Pancreas (tissue), 10 donors: ENCODE measurements at regions not wholly inside any gene's neighbourhood (a gene's known extent, or its start where the extent isn't known, plus 50 kb on each side); places are given as distances from the start of the nearest gene placed in this dataset.
A peak's percentile ranks its signal among the peaks of the same experiment; 100 is the strongest.

Experiments used
- ATAC-seq, 4 donors: fragments of 200-7000 bp; cut with Tn5 transposase; one replicate each; pipeline versions ENCODE4 v1.8.0 to v1.9.1; 2020; ENCODE audit warnings: mild to moderate bottlenecking in 4 of 4, moderate library complexity in 4 of 4
- DNase-seq, 6 donors: peaks; one replicate each; pipeline ENCODE4 v3.0.0-alpha.2; 2020
- FAIRE-seq: peaks from 2 replicates; lab custom pipeline; 2012; peaks lifted over from hg19 to GRCh38; lab: Jason Lieb, UNC
- H3K27ac ChIP-seq, 4 donors: fragments of 200-600 bp; sonication (generic); 1 replicate in 3 of 4; 2 replicates in 1 of 4; pipeline versions ENCODE4 v1.5.0 to v1.8.0; 2020
- H3K27me3 ChIP-seq, 4 donors: fragments of 200-600 bp; one replicate each; pipeline ENCODE4 v1.8.0; 2021
- H3K36me3 ChIP-seq, 3 donors: fragments of 200-600 bp; sonication (generic) in 1 of 3; one replicate each; pipeline versions ENCODE4 v1.5.0 to v1.8.0; 2020 to 2021
- H3K4me1 ChIP-seq, 3 donors: fragments of 200-600 bp; one replicate each; pipeline ENCODE4 v1.8.0; 2021
- H3K4me3 ChIP-seq, 4 donors: fragments of 200-600 bp; sonication (generic) in 2 of 4; one replicate each; pipeline versions ENCODE4 v1.5.0 to v1.8.0; 2020 to 2021
- H3K9me3 ChIP-seq, 4 donors: fragments of 200-600 bp; one replicate each; pipeline ENCODE4 v1.8.0; 2021
- WGBS, 2 donors: extraction: QIAGEN DNeasy Blood & Tissue Kit; methylation state at CpG; one replicate each; pipeline ENCODE4 v1.1.7; 2013; 5-methylcytosine and 5-hydroxymethylcytosine counted together
- intact Hi-C, 3 donors: fragments of 100-400 bp; cut with DNase I; formaldehyde crosslinking; loops; one replicate each; pipeline versions ENCODE4 v1.11.1 to v1.14.2; 2022
- TF ChIP-seq, protein P1 (sequence below), 4 donors: fragments of 200-600 bp; sonication (generic) in 3 of 4; IDR thresholded peaks; one replicate each; pipeline versions ENCODE4 v1.5.0 to v1.8.0; 2021; ENCODE audit warnings: antibody characterized with exemption in 4 of 4
- donor health status: healthy with polysubstance abuse.
- donor health status: DM: no; HTN: no; CAD: no; lungs with moderate emphysema.
- donor health status: DM: no; HTN: no; CAD: no.
- donor health status: control.
- donor health status: control.
- donor health status: Bipolar disorder and iron deficiency.
- donor health status: DM: yes; HTN: yes; CAD: no.
- donor health status: DM: no; HTN: no; CAD: no.
- donor health status: DM: no; HTN: no; CAD: no.
- donor health status: DM: yes; HTN: yes; CAD: no.

DNA sequence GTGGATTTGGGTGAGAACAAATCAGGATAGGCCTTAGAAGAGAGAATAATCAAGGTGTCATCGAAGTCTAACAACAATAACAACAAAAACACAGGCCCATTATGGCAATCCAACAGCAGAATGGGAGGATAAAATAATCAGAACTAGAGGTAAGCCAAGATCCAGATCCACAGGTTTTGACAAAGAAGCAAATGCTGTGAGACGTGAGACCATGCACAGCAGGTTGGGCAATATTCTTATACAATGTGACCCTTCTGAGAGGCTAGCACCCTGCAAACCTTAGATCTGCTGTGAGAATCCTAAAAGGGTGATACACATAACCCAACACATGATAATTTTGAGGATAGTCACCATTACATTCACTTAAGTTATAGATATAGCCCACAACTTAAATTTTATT is 352.9 kb downstream of the CDH10 start:
- Histone ChIP-seq H3K9me3 (no peaks in the 10 kb centered on the region), H3K4me3 (no peak overlapping the region), H3K4me1 (no peaks in the 10 kb centered on the region), H3K27me3 (no peaks in the 10 kb centered on the region), H3K36me3 (no peaks in the 10 kb centered on the region), H3K27ac (no peak overlapping the region)
- ATAC-seq = no peak
- intact Hi-C loops = no loop called here
- TF ChIP-seq, protein P1, sequence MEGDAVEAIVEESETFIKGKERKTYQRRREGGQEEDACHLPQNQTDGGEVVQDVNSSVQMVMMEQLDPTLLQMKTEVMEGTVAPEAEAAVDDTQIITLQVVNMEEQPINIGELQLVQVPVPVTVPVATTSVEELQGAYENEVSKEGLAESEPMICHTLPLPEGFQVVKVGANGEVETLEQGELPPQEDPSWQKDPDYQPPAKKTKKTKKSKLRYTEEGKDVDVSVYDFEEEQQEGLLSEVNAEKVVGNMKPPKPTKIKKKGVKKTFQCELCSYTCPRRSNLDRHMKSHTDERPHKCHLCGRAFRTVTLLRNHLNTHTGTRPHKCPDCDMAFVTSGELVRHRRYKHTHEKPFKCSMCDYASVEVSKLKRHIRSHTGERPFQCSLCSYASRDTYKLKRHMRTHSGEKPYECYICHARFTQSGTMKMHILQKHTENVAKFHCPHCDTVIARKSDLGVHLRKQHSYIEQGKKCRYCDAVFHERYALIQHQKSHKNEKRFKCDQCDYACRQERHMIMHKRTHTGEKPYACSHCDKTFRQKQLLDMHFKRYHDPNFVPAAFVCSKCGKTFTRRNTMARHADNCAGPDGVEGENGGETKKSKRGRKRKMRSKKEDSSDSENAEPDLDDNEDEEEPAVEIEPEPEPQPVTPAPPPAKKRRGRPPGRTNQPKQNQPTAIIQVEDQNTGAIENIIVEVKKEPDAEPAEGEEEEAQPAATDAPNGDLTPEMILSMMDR (IDR thresholded peaks at IDR 0.05) = no peak
- DNase-seq = no peak
- 52 to 71% methylated on average over 2 of the region's 2 CpGs for WGBS, 2 donors
- FAIRE-seq = no peak

DNA sequence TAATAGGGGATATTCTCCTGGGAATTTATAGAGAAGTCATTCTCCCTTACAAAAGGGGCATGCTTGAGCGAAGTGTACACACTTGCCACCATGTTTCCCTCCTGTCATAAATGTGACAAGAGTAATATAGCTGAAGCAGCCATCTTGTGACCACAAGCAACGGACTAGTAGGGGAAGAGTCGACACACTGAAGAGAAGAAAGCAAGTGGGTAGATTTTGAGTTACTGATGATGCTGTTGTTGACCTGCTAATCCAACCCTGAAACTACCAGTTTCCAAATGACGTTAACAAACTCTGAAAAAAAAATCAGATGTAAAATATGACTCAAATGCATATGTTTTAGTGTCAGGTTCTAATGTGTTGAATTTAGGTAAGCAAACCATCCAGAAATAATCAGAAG is 350.4 kb downstream of the CDH10 start:
- no peaks in the 10 kb centered on the region for H3K9me3 ChIP-seq
- DNase-seq = no peak
- no peak overlapping the region for H3K27ac ChIP-seq
- no peaks in the 10 kb centered on the region for H3K36me3 ChIP-seq
- 62 to 71% methylated on average over 4 of the region's 4 CpGs for WGBS, 2 donors
- ATAC-seq = no peak
- FAIRE-seq = no peak
- TF ChIP-seq, protein P1 (IDR thresholded peaks at IDR 0.05) = no peak
- intact Hi-C loops = no loop called here
- no peaks in the 10 kb centered on the region for H3K4me1 ChIP-seq
- no peaks in the 10 kb centered on the region for H3K27me3 ChIP-seq
- no peak overlapping the region for H3K4me3 ChIP-seq

DNA sequence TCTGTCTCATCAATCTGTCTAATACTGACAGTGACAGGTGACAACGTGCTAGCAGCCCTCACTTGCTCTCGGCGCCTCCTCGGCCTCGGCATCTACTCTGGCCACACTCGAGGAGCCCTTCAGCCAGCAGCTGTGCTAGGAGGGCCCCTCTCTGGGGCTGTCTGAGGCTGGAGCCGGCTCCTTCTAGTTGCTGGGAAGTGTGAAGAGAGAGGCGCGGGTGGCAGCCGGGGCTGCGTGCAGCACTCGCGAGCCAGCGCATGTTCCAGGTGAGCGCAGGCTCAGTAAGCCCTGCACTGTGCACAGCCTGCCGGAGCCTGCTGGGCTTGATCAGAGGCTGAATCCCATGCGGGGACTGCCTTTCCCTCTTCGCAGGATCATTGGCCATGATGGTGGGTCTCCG is 330.7 kb downstream of the CDH10 start:
- ATAC-seq (no peak), FAIRE-seq (no peak), DNase-seq (peak in 1 of 6 donors; percentile 39)
- no peaks in the 10 kb centered on the region for H3K36me3 ChIP-seq
- TF ChIP-seq, protein P1 (IDR thresholded peaks at IDR 0.05) = no peak
- WGBS, 2 donors = 80 to 87% methylated on average over 19 of the region's 19 CpGs
- H3K4me1 ChIP-seq = no peaks in the 10 kb centered on the region
- intact Hi-C loops = no loop called here
- no peak overlapping the region for H3K4me3 ChIP-seq
- H3K27ac ChIP-seq = no peak overlapping the region
- H3K27me3 ChIP-seq = no peaks in the 10 kb centered on the region
- no peaks in the 10 kb centered on the region for H3K9me3 ChIP-seq

DNA sequence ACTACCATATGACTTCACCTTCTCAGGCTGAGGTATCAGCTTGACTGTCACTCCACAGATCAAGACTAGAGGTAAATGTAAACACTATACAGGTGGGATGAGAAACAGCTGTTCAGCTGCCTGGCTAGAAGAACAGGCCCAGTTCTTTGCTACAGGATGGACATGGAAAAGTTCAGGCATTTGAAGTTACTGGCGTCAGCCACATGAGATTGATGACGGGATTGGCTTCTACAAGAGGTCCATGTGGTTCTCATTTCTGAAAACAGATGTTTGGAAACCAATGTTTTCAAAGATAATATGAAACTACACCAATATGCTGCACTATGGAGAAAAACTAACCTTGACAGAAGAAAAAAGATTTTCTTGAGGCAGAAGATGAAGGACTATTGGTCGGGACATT is 324.1 kb downstream of the CDH10 start:
- no peak overlapping the region for H3K27ac ChIP-seq
- H3K9me3 ChIP-seq = no peaks in the 10 kb centered on the region
- H3K4me1 ChIP-seq = no peaks in the 10 kb centered on the region
- no peak for ATAC-seq
- 56 to 75% methylated on average over 3 of the region's 3 CpGs for WGBS, 2 donors
- TF ChIP-seq, protein P1 (IDR thresholded peaks at IDR 0.05) = no peak
- no peak for FAIRE-seq
- H3K27me3 ChIP-seq = no peaks in the 10 kb centered on the region
- no peaks in the 10 kb centered on the region for H3K36me3 ChIP-seq
- intact Hi-C loops = no loop called here
- no peak for DNase-seq
- no peak overlapping the region for H3K4me3 ChIP-seq

DNA sequence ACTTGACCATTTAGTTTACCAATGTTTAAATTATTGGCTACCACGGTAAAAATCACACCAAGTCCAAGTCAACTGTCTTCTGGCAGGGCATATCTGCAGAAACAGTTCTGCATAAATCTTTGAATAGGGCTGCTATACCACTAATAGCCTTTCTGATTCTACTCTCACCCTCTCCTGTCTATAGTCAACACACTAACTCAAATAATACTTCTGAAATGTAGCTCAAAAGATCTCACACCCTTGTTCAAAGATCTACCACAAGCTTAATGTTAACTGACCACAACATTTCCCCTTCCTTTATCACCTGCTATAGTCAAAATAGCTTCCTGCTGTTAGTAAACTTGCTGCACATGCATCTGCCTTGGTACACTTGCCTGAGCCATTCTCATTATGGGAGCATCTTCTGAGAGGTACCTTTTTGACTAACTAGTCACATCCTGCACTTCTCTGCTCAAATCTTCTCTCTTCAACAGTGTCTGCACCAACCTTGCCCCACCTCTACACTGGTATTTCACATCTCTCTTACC is 319.4 kb downstream of the CDH10 start:
- Histone ChIP-seq H3K27me3 (no peaks in the 10 kb centered on the region), H3K4me3 (no peak overlapping the region), H3K4me1 (no peaks in the 10 kb centered on the region), H3K27ac (no peak overlapping the region), H3K36me3 (no peaks in the 10 kb centered on the region), H3K9me3 (no peaks in the 10 kb centered on the region)
- no peak for FAIRE-seq
- TF ChIP-seq, protein P1 (IDR thresholded peaks at IDR 0.05) = no peak
- 46 to 74% methylated on average over 1 of the region's 1 CpG for WGBS, 2 donors
- ATAC-seq = no peak
- no peak for DNase-seq
- intact Hi-C loops = no loop called here
